ENCODE measurements at regions not wholly inside any gene's neighbourhood (a gene's known extent, or its start where the extent isn't known, plus 50 kb on each side); places are given as distances from the start of the nearest gene placed in this dataset.

GRCh38 chr5:5764246-5764645 lies 341.8 kb downstream of the ICE1 start:
- no peak overlapping the region for H2BK12ac ChIP-seq (ENCODE audit: insufficient read length, low read depth, low read length)
- no peak overlapping the region for H2BK120ac ChIP-seq (ENCODE audit: low read depth, low read length, poor library complexity, severe bottlenecking)
- H3K79me1 ChIP-seq (ENCODE audit: insufficient read depth, low read depth, low read length, poor library complexity, severe bottlenecking): no peaks in the 10 kb centered on the region
- H2BK15ac ChIP-seq (ENCODE audit: low read depth, low read length): no peak overlapping the region
- Mint-ChIP-seq H3K36me3 (ENCODE audit: insufficient read depth in 1 of 3, low read depth in 3 of 3) (no peaks in the 10 kb centered on the region), H3K27me3 (ENCODE audit: low read depth) (peaks cover 2% of the 10 kb centered on the region; the same call in 1 of the 2 replicates), H3K4me3 (no peak overlapping the region), H3K4me1 (peaks cover 3 to 7% of the 10 kb centered on the region in 2 experiments; a peak in 2 of 4 replicates), H3K9me3 (no peaks in the 10 kb centered on the region; a peak in 1 of 5 replicates), H3K27ac (no peak overlapping the region)
- no peak overlapping the region for H4K8ac ChIP-seq (replicated peaks; ENCODE audit: insufficient read length, low read depth, low read length)
- no peak overlapping the region for H3K14ac ChIP-seq (ENCODE audit: insufficient read depth, low read length)
- no peaks in the 10 kb centered on the region for H3K27me3 ChIP-seq (ENCODE audit: insufficient read depth, low read length)
- no peak for DNase-seq
- H2BK20ac ChIP-seq (ENCODE audit: low read depth, low read length, poor library complexity, severe bottlenecking): no peak overlapping the region
- H3K56ac ChIP-seq (ENCODE audit: insufficient read length, low read depth, low read length): no peak overlapping the region
- H3K4me1 ChIP-seq (ENCODE audit: insufficient read depth, low read length): no peaks in the 10 kb centered on the region
- no peak overlapping the region for H3K9ac ChIP-seq (ENCODE audit: extremely low read depth, insufficient read length, low read length)
- H3K4ac ChIP-seq (ENCODE audit: low read depth, low read length): no peak overlapping the region
- H3K9me3 ChIP-seq (ENCODE audit: control insufficient read depth, low read depth, low read length): no peaks in the 10 kb centered on the region
- H2BK5ac ChIP-seq (ENCODE audit: insufficient read length, low read length): no peak overlapping the region
- H2AFZ ChIP-seq (ENCODE audit: low read length): no peak overlapping the region
- no peak overlapping the region for H2AK5ac ChIP-seq (ENCODE audit: insufficient read length, low read length)
- H3K23me2 ChIP-seq (ENCODE audit: insufficient read length, low read depth, low read length, poor library complexity, severe bottlenecking): no peaks in the 10 kb centered on the region
- no peaks in the 10 kb centered on the region for H4K20me1 ChIP-seq (ENCODE audit: control insufficient read depth, insufficient read depth, insufficient read length)
- H4K91ac ChIP-seq (ENCODE audit: insufficient read length, low read depth, low read length): no peak overlapping the region
- H3K79me2 ChIP-seq (ENCODE audit: insufficient read depth, low read length): no peaks in the 10 kb centered on the region
- WGBS (ENCODE audit: extremely low coverage, insufficient read length, low lambda C conversion rate): no CpG with 5 or more reads among the region's 4 CpGs
- TF ChIP-seq CTCF (conservative IDR thresholded peaks at IDR 0.05): no peak
- no peak overlapping the region for H3K27ac ChIP-seq (ENCODE audit: insufficient read length, low read depth, low read length)
- H3K23ac ChIP-seq (ENCODE audit: insufficient read length, low read depth, low read length): no peak overlapping the region
- no peak overlapping the region for H3K4me2 ChIP-seq (ENCODE audit: insufficient read depth, insufficient read length, low read length)
- no peak overlapping the region for H3T11ph ChIP-seq (ENCODE audit: low read length)
- no peak overlapping the region for H3K18ac ChIP-seq (ENCODE audit: insufficient read length, low read depth, low read length)
- no peak overlapping the region for H4K5ac ChIP-seq (ENCODE audit: insufficient read length, low read depth, low read length)
